HCT116 (cell line): ENCODE measurements at regions not wholly inside any gene's neighbourhood (a gene's known extent, or its start where the extent isn't known, plus 50 kb on each side); places are given as distances from the start of the nearest gene placed in this dataset.

Source experiments
- CBX3 ChIP-seq: IDR thresholded peaks from 2 replicates; pipeline ENCODE4 v1.6.1; 2012; ENCODE audit warnings: low read depth
- ELF1 ChIP-seq: IDR thresholded peaks from 2 replicates; pipeline ENCODE4 v1.6.1; 2012; ENCODE audit warnings: low read depth, borderline replicate concordance
- EZH2 ChIP-seq: fragments of 200-600 bp; sonication (generic); IDR thresholded peaks from 2 replicates; pipeline ENCODE4 v1.6.1; 2017; ENCODE audit warnings: antibody characterized with exemption, mixed run types
- EZH2phosphoT487 ChIP-seq: fragments of 200-600 bp; IDR thresholded peaks from 2 replicates; pipeline ENCODE4 v1.6.1; 2018; ENCODE audit warnings: antibody characterized with exemption, borderline replicate concordance
- POLR2A ChIP-seq: IDR thresholded peaks from 2 replicates; pipeline ENCODE4 v1.7.0; 2011; ENCODE audit warnings: borderline replicate concordance; ENCODE audit not compliant: insufficient read depth, insufficient read length; ENCODE audit errors: extremely low read depth
- RAD21 ChIP-seq: IDR thresholded peaks from 2 replicates; pipeline ENCODE4 v1.6.1; 2012; ENCODE audit warnings: low read depth, mild to moderate bottlenecking
- SIN3A ChIP-seq: IDR thresholded peaks from 2 replicates; pipeline ENCODE4 v1.6.1; 2012; ENCODE audit warnings: low read depth
- TF ChIP-seq, protein P1 (sequence below), 3 experiments: fragments of 200-600 bp in 1 of 3; sonication (generic) in 1 of 3; IDR thresholded peaks in 2 of 3; conservative IDR thresholded peaks in 1 of 3; 2 replicates each; pipeline ENCODE4 v1.5.1; 2012 to 2017; ENCODE audit warnings: low read depth in 2 of 3, low read length in 2 of 3, antibody characterized with exemption in 1 of 3, borderline replicate concordance in 1 of 3, control low read depth in 1 of 3, mild to moderate bottlenecking in 1 of 3, mixed read lengths in 1 of 3, mixed run types in 1 of 3, moderate library complexity in 1 of 3; ENCODE audit not compliant: insufficient read depth in 1 of 3

DNA sequence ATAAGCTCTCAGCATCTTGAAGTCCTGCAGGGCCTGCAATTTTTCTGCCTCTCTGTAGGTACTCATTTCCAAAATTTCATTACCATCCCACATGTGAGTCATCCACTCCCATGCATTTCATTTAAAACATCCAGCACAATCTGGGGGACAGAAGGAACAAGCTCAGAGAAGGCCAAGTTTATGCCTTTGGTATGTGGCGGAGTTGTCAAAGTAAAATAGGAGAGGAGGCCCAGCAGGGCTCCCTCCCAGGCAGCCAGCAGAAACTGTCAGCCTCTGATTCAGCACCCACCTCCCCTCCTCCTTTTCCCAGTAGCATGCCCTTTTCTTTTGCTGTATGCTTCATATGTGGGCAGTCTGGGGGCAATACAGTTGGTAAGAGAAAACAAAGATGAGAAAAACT lies 126.4 kb upstream of the ZNF366 start:
- TF ChIP-seq, protein P1, sequence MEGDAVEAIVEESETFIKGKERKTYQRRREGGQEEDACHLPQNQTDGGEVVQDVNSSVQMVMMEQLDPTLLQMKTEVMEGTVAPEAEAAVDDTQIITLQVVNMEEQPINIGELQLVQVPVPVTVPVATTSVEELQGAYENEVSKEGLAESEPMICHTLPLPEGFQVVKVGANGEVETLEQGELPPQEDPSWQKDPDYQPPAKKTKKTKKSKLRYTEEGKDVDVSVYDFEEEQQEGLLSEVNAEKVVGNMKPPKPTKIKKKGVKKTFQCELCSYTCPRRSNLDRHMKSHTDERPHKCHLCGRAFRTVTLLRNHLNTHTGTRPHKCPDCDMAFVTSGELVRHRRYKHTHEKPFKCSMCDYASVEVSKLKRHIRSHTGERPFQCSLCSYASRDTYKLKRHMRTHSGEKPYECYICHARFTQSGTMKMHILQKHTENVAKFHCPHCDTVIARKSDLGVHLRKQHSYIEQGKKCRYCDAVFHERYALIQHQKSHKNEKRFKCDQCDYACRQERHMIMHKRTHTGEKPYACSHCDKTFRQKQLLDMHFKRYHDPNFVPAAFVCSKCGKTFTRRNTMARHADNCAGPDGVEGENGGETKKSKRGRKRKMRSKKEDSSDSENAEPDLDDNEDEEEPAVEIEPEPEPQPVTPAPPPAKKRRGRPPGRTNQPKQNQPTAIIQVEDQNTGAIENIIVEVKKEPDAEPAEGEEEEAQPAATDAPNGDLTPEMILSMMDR (IDR thresholded peaks at IDR 0.05 in 2 of 3, conservative IDR thresholded peaks at IDR 0.05 in 1 of 3; ENCODE audit: borderline replicate concordance in 1 of 3, insufficient read depth in 1 of 3, low read depth in 2 of 3, low read length in 2 of 3): no peak
- TF ChIP-seq POLR2A (no peak), EZH2 (no peak), EZH2phosphoT487 (no peak), ELF1 (no peak), CBX3 (no peak), RAD21 (no peak), SIN3A (no peak)
